HG03571 (cell line): ENCODE measurements at regions not wholly inside any gene's neighbourhood (a gene's known extent, or its start where the extent isn't known, plus 50 kb on each side); places are given as distances from the start of the nearest gene placed in this dataset.

ENCODE experiments used
- ATAC-seq: cut with Tn5 transposase; IDR thresholded peaks from one replicate; pipeline ENCODE4 v1.9.1; 2021; ENCODE audit not compliant: unreplicated experiment

DNA sequence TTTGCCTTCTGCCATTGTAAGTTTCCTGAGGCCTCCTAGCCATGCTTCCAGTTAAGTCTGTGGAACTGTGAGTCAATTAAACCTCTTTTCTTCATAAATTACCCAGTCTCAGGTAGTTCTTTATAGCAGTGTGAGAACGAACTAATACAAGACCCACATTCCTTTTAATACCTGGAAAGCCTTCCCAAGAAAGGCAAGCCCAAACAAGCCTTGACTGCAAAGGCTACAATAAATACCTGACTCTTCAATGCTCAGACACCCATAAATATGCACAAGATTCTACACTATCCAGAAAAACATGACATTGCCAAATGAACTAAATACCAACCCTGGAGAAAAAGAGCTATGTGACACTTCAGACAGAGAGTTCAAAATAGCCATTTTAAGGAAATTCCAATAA lies 338.8 kb downstream of the HAO1 start:
- ATAC-seq: no peak

- ATAC-seq: no peak
Measured at GRCh38 chr20:7606941-7607340, 333.3 kb downstream of the HAO1 start.

DNA sequence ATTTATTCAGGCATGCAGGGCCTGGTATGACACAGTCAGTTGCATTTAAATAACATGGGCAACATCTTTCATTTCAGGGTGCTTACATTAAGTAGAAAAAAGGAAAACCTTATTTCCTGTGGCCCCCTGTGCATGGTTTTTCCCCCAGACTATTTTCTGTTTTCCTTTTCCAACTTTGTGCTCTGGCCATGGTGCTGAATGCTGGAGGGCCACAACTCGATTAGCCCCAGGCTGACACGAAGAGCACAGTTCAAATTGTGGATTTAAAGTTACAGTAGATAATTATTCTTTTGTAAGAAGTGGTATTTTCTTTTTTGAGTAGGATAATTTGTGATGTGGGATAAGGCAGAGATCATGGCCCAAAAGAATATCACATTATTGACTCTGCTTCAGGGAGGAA lies 332.0 kb downstream of the HAO1 start:
- ATAC-seq: no peak

GRCh38 chr20:7609251-7609650 lies 331.0 kb downstream of the HAO1 start:
- ATAC-seq: no peak

- no peak for ATAC-seq
Measured at GRCh38 chr20:7610681-7611080, 329.6 kb downstream of the HAO1 start.

GRCh38 chr20:7617797-7618196 lies 322.5 kb downstream of the HAO1 start:
- no peak for ATAC-seq

DNA sequence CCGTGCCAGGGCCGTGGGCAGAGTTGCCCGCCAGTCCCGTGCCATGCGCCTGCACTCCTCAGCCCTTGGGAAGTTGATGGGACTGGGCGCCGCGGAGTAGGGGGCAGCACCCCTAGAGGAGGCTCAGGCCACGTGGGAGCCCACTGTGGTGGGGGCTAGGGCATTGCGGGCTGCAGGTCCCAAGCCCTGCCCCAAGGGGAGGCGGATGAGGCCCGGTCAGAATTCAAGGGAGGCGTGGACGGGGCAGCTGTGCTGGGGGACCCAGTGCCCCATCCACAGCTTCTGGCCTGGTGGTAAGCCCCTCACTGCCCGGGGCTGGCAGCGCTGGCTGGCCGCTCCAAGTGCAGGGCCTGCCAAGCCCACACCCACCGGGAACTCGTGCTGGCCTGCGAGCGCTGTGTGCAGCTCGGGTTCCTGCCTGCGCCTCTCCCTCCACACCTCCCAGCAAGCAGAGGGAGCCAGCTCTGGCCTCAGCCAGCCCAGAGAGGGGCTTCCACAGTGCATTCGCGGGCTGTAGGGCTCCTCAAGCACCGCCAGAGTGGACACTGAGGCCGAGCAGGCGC lies 317.8 kb downstream of the HAO1 start:
- ATAC-seq: no peak

DNA sequence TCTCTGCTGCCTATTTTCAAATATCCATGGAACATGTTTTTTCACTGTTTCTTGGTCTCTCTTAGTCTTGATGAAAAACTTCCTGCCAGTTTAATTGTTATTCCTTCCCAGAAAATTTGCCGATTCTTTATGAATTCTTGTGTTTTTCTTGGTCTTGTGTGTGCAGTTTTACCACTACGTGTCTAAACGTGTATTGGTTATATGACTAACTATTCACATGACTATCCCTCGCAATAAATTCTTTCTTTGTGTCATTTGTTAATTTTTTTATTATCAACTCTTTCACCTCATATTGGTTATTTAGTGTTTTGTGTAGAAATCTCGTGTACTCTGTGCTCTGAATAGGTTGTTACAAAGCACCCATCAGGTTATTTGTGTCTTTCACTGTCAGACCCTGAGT lies 315.4 kb downstream of the HAO1 start:
- no peak for ATAC-seq

DNA sequence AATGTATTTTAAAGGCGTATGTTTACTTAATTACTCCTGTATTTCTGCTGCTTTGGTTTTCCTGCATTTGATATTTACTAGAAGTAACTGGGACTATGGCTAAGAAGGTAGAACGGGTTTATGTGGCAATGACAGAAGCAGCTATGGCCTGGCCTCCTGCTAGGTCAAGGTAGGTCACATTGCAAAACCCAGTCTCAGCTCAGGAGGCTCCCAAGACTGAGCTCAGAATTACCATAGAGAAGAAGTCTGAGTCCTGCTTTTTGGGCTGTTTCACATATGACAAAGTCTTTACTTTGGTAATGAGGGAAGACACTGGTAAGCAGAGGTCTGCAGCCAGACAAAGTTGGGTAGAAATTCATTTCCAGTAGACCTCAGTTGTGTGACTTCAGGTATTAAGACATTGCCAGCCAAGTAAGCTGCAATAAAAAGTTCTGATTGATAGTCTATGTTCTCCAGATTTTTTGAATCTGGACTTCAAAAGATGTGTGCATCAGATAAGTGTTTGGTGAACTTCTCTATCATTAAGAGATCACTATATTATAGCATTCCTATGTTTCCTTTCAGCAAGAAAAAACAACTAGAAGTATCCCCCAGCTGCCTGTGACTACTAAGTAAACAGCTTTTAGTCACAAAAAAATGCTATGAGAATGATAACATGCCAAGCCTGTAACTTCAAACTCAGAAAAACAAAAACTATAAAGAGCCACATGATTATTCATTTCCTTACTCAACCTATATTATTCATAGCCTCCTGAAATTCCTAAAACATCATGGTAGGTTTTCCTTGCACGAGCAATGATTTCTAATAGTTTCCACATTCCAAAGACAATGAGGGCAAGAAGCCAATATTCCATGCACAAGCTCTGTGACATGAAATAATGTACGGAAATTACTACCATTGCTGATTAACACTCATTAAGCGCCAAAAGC lies 312.3 kb downstream of the HAO1 start:
- no peak for ATAC-seq

DNA sequence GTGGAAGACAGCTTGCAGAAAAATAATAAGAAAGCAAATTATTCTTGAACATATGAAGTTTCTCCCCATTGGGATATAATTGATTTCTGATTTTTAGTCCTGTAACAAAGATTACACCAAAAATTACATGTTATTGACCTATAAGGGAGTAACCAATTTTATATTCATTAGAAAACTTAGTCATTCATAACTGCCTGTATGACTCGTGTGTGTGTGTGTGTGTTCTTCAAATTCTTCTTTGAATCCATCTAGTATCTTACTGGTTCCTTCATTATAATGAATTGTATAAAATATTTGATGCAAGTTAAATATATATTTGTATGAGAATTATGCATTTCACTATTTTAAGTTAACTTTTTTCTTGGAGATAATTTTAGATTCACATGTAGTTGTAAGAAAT lies 310.4 kb downstream of the HAO1 start:
- no peak for ATAC-seq

- ATAC-seq: no peak
Measured at GRCh38 chr20:7637184-7637583, 303.1 kb downstream of the HAO1 start.

DNA sequence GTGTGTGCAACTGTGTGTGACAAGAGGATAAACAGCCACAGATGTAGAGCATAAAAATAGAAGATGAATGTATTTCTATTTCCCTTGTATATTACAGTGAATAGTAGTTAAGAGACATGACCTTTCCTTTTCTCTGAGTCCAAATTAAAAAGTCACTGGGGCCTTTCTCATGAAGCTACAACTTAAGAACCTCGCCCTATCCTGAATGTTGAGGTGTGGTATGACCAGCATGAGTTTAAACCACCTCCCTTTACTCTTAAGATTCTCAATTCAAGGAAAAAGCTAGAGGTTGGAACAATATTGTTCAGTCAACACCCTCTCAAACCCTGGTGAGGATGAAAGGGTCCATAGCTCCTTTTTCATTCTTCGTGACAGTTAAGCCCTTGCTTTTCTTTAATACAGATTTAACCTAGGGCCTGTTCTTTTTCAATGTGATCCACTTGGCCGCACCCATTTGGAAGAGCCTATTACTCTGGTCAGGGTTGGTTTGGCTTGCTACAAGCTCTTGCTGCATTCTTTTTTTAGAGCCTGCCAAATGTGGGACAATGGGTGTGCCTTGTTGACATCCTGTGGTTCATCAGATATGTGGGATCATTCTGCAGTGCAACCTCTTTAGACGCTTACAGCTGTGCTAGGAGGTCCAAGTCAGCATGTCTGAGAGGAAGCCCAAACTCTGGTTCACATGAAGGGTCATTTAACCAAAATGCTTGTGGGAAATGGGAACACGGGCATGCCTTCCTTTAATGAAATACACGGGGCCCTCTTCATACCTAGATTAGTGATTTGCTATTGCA lies 290.0 kb downstream of the HAO1 start:
- no peak for ATAC-seq

GRCh38 chr20:7654231-7654630 lies 286.0 kb downstream of the HAO1 start:
- no peak for ATAC-seq

DNA sequence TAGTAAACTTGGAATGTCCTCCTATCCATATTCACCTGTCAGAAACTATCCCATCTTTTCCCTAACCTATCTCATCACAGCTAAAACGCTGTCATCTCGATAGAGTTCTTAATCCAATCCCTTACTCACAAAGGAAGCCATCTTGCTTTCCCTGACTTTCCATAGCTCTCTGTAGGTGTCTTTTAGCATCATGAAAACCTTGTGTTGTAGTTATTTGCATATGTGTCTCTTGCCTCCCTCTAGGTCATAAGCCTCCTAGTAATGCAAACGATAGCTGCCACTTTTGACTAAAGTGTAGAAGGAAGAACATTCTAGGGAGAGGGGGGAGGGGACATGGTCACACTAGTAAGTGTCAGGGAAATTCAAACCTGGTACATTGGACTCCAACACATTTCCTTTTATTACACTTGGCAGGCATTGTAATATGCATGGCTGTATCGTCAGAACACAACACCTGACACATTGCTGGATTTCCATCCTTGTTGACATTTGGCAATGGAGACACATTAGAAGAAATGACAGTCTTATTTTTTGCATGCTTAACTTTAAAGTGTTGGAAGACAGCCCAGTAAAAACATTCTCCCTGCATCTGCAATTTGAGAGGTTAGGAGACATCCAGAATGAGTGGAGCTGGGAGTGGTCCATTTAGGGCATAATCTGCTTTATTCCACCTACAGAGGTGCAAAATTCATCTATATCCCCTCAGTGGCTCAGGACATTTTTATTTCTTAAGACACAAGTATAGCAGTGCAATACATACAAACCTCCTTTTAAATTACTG lies 283.4 kb downstream of the HAO1 start:
- ATAC-seq: no peak

- ATAC-seq: no peak
Measured at GRCh38 chr20:7657569-7657968, 282.7 kb downstream of the HAO1 start.

DNA sequence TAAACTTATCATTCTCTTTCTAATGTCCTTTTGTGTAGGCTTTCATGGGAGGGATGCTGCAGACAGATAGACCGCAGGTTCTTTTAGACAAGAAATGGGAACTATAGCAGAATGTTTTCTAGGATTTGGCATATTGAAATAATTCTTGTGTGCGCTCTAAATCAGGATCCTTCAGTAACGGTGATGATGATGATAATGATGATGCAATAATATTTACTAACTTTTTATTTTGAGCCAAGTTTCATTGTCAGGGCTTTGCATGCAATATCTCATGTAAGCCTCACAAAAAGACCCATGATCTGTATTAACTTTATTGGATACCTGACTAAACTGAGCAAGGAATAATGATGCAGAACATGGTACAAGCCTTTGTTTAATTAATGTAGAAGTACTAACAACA lies 280.1 kb downstream of the HAO1 start:
- ATAC-seq: no peak

GRCh38 chr20:7665376-7665775 lies 274.9 kb downstream of the HAO1 start:
- no peak for ATAC-seq

- no peak for ATAC-seq
Measured at GRCh38 chr20:7667194-7667593, 273.1 kb downstream of the HAO1 start.

DNA sequence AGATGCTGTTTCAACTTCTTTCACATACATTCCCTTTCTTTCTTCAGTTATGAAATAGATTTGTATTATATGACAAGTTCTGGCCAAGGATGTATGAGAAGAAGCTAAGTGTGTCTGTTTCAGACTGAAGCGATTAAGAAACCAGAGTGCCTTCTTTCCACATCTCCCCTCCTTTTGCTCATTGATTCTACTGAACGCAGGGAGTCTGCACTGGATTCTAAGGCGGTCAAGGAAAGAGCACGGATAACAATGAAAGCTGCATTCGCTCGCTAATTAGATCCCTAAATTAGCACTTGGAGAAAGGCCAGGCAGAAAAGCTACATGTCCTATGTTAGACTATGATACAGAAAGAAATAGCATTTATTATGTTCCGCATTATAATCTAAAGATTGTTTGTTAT lies 267.7 kb downstream of the HAO1 start:
- ATAC-seq: no peak

DNA sequence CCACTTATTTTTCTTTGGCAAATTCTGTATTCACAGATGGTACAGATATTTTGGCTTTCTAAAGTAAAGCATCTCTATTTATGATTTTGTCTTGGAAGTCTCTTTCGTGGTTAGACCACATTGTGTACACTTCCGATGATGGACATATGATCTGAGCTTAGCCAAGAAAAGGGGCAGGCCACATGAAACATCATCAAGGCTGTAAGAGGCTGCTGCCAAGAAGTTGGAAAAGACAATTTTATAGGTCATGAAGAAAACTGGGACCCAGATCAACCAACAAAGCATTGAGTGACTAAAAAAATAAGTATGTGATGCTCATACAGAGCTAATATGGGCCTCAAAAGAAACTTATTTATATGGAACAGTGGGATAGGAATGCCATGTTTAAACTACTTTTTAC lies 266.4 kb downstream of the HAO1 start:
- ATAC-seq: no peak

- ATAC-seq: no peak
Measured at GRCh38 chr20:7682916-7683315, 257.3 kb downstream of the HAO1 start.
